GM18951 (cell line): ENCODE measurements at regions not wholly inside any gene's neighbourhood (a gene's known extent, or its start where the extent isn't known, plus 50 kb on each side); places are given as distances from the start of the nearest gene placed in this dataset.

Experiments
- POLR2A ChIP-seq: IDR thresholded peaks from 4 replicates; pipeline ENCODE4 v1.6.1; 2011; ENCODE audit warnings: mild to moderate bottlenecking; ENCODE audit not compliant: insufficient read length, insufficient read depth; ENCODE audit errors: extremely low read depth
- in situ Hi-C: fragments of 300-500 bp; cut with MboI; formaldehyde crosslinking; loops from one replicate; pipeline ENCODE4 v1.12.0; 2022; ENCODE audit warnings: low sequenced_read_pairs, mixed read lengths, inconsistent platforms; ENCODE audit not compliant: unreplicated experiment

DNA sequence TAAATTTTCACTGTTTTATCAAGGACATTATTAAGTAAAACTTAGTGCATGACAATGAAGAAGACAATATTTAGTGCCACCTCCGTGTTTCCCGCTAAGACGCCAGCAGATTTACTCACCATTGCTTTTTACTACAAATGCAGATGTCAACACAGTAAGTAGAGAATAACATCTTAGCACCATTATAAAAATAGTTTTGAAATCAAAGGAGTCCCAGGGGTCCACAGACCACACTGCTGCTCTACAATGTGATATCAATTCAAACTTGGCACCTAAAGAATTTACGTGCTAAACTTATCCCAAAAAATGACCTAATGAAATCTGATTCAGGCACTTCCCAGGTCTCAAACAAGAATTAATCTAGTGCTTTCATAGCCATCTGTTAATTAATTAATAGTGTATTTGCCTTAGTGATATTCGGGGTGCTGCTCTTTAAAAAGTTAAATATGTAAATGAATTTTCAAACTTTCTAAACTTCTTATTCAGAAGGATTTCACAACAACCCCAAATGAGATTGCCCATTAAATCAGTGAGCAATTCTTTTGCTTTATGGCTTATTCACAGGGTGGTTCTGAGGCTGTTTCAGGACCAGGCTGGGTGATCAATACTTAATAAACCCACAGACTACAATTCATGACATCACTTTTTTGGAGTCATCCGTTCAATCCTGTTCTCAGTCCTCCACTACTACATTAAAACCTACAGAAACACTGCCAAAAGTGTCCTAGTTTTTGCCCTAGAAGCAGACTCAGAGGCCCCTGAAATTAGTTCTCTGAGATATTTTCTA lies 161.3 kb upstream of the LMNTD1 start:
- in situ Hi-C loops = no loop called here

DNA sequence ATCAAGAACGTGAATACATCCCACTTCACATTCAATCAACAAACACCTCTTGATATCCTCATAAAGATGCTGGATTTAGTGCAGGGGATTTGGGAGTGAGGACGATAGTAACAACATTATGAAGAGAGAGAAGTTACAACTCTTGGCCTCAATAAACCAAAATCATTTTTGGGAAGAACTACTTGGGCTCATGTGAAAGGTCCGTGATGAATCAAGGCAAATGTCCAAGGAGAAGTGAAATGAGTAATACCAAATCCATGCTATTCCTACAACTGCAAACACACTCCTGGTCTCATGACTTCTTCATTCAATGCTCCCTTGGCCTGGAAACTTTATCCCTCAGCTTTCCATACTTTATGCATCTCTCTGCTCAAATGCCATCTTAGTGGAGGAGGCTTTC lies 162.0 kb upstream of the LMNTD1 start:
- no peak for TF ChIP-seq POLR2A
- in situ Hi-C loops = no loop called here

More for the DNA sequence above, 161.3 kb upstream of the LMNTD1 start:
- no peak for TF ChIP-seq POLR2A

DNA sequence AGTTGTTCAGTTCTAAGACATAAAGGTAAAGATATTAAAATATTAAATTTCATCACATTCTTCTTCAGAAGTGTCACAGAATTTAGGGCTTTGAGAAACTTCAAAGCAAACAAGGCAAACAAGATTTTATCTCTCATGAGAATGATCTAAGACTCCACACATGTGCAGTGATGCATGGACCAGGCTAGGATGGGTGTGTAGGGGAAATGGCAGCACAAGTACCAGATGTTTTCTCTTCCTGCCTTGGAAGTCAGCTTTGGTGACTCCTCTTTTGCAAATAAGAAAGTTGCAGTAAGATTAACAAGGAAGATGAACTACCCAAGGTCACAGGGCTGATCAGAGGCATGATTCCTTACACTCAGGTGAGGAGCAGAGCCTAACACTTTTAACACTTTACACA lies 163.8 kb upstream of the LMNTD1 start:
- TF ChIP-seq POLR2A = no peak
- in situ Hi-C loops = no loop called here

DNA sequence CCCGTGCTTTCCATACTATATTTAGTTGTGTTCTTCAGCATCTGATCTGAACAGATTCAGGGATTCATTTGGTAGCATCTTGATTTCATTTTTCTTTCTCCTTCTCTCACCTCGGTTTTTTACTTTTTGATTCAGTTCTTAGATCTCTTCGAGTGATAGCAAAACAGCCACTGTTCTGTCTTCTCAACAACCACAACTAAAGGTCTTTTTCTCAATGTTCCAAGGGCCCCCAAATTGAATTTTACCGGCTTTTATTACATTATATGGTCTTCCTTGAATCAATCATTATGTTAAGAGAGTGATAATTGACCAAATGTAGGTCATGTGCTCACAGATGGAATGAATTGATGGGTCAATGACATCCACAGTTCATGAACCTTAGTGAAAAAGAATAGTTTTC lies 164.5 kb upstream of the LMNTD1 start:
- no peak for TF ChIP-seq POLR2A
- in situ Hi-C loops = no loop called here

DNA sequence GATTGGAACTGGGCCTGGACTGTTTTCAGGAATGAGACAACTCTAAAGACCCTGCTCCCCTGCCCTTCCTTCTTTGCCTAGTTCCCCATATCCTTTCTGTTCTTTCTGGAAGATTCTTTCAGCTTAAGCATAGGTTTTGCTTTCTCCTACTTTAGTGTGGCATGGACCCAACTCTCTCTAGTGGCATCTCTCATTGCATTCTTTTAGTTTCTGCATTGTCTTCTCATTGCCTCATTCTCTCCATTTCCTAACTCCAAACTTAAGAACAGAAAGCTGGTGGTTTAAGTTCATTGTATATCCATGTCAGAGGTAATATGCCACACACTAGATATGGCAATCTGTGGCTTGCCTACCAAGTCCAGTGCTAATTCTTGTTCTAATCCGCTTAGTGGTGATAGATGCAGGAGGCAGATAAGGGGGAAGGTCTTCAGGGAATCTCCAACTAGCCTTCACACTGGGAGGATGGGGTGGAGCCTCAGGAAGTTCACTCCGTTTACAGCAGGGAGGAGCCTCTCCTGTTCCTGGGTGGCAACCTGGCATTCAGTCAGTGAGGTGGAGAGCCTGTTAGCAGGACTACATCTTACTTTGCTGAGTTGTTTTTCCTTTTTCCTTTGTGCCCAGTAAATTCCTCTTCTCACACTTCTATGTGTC lies 165.1 kb upstream of the LMNTD1 start:
- in situ Hi-C loops = no loop called here
- TF ChIP-seq POLR2A = no peak

DNA sequence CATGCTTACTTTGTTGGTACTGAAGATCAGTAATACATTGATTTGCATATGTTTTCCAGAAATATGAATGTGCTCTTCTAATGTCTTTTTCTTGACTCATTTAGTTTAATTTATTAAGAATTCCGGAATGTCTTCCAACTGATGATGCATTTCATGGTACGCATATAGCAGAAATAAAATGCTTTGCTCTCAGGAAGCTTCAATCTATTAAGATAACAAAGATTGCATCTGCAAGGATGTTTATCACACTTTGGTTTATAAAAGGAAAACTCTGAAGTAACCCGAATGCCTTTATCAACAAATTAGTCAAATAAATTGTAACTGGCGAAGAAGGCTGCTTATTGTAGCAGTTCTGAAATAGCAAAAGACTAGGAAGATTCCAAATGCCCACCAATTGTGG lies 166.4 kb upstream of the LMNTD1 start:
- TF ChIP-seq POLR2A = no peak
- in situ Hi-C loops = no loop called here

DNA sequence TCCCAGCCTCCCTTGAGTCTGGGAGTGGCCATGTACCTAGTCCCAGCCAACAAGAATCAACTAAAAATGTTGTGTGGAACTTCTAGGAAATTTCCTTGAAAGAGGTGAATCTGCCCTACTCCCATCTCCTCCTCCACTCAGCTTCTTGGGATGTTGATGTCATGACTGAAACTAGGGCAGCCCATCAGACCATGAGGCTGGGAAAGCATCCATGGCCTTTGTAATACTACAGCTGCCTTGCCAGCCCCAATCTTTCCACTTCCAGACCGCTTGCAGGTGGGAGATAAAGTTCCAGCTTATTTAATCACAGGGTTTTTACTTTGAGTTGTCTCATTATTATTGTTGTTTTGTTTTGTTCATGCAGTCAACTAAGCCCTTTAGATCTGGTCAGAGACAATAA lies 170.3 kb upstream of the LMNTD1 start:
- in situ Hi-C loops = no loop called here
- no peak for TF ChIP-seq POLR2A

DNA sequence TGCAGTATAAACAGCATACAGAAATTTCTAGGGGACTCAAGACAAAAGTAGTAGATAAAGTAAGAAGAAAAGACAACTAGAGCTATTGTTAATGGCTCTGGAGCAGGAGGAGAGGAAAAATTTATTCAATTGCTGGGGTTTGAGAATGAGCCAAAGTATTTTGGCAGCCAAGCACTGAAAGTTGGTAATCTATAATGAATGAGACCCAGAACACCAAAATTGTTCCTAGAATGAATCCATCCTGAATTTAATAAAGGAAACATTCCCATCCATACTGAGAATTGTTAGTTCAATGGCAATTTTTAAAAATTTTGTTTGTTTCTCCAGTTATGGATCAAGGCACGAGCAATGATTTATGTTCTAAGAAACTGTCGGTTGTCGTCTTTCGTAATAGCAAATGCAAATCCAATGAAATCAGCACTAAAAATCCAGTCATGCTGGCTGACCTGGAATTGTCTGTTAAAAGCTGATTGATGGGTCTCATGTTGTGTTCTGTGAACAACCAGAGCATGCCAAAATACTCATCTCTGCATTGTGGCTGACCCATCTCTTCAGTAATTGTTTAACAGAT lies 170.9 kb upstream of the LMNTD1 start:
- TF ChIP-seq POLR2A = no peak

DNA sequence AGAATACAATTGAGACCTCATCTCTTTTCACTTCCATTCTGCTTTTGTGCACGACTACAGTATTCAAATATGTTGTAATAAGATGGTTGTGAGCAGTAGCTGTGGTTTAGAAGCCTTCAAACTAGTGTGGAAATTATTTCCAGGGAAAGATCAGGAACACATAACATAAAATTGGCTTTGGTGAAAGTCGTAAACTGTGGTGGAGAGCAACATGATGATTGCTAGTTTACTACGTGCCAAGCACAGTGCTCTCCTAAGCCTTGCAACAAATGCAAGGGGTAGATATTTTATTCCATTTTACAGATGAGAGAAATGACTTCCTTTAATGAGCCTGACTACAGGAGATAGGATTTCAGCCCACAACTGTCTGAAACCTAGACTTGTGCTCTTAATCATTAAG lies 172.4 kb upstream of the LMNTD1 start:
- TF ChIP-seq POLR2A = no peak
- in situ Hi-C loops = no loop called here

More for the DNA sequence above, 170.9 kb upstream of the LMNTD1 start:
- in situ Hi-C loops = no loop called here

DNA sequence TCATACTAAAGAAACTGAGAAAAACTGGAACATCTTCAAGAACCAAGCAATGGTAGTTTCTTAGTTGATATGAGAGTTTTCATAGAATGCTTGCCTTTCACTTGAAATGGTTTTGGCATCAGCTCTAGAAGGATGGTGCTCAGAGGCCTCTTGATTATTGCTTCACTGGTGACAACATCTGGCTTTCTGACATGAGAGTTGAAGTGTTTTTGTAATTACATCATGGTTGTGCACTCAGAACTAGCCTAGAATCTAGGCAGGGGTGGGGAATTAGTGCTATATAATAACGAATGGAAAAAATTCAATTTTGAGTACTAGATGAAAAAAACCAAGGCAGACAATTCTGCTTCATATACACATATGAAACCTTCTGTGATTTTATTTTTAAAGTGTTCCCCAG lies 172.8 kb upstream of the LMNTD1 start:
- in situ Hi-C loops = no loop called here
- TF ChIP-seq POLR2A = no peak

DNA sequence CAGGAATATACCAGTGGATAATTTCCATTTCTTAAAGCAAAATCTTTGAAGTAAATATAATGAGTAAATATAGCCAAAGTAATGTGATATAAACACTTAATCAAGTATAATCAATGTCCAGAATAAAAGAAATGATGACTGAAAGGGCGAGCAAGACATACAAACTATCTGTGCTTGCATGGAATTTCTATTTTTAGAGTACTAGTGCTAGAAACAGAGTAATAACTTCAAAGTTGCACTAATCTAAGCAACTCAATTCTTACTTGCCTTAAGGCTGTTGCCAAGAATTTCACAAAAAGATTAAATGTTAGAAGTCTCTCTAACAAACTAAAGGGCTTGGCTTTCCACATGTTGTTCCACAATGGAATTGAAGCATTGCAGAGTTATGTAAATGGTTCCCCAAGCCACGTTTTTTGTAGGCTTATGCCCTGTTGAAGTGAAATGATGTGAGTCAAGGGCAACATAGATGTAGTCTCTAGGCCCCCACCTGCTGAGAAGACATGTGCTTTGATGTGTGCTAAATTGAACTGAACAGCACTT lies 175.0 kb upstream of the LMNTD1 start:
- no peak for TF ChIP-seq POLR2A
- in situ Hi-C loops = no loop called here

DNA sequence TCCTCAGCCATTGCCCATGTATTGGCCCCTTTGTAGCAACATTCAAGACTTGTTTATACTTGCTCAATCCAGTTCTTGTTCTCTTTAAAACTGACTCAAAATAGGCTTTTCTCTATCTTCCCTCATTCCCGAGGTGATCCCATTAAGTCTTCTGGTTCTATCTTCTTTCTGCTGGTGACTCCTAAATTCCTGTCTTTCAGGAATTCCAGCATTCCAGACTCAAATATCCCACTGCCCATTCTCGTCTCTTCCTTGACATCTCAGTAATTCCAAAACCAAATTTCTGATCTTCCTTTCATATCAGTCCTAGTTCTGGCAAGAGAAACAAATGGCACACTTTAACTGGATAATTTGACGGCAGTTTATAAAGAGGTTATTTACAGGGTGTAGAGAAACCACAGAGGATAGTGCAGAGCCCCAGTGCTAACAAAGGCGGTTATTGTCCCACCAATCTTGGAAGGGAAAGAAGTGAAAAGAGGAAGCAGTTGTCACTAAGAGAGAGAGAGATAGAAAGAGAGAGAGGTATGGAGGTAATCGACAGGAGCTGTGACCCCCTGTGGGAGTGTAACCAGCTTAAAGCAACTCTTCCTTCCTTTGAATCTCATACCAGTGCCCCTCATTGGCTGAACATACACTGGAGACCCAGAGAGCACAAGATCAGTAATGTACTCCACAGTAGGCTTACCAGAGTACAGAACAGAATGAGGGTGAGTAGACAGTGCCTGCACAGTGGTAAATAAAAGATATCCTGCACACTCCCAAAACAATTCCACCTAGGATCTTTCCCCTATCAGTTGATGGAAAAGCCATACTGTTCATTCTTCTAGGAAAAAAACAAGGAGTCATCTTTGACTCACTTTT lies 177.6 kb upstream of the LMNTD1 start:
- in situ Hi-C loops = no loop called here
- no peak for TF ChIP-seq POLR2A

DNA sequence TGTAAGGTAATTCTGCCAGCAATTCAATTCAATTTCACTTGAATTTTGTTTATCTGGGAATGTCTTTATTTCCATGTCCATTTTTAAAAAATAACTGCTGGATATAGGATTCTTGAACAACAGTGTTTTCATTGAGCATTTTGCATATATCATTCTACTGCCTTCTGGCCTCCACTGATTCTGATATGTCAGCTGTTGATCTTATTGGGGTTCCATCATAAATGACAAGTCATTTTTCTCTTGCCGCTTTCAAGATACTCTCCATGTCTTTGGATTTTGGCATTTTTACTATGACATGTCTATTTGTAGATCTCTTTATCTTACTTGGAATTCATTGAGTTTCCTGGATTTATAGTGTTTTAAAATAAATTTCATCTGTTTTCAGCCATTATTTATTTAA lies 180.5 kb upstream of the LMNTD1 start:
- in situ Hi-C loops = no loop called here
- TF ChIP-seq POLR2A = no peak
